ENCODE measurements at regions not wholly inside any gene's neighbourhood (a gene's known extent, or its start where the extent isn't known, plus 50 kb on each side); places are given as distances from the start of the nearest gene placed in this dataset.
"Not testable (repeated sequence)": the region's sequence is repeated elsewhere in the genome, so short reads cannot be mapped to it uniquely, and the experiment has no call there.

DNA sequence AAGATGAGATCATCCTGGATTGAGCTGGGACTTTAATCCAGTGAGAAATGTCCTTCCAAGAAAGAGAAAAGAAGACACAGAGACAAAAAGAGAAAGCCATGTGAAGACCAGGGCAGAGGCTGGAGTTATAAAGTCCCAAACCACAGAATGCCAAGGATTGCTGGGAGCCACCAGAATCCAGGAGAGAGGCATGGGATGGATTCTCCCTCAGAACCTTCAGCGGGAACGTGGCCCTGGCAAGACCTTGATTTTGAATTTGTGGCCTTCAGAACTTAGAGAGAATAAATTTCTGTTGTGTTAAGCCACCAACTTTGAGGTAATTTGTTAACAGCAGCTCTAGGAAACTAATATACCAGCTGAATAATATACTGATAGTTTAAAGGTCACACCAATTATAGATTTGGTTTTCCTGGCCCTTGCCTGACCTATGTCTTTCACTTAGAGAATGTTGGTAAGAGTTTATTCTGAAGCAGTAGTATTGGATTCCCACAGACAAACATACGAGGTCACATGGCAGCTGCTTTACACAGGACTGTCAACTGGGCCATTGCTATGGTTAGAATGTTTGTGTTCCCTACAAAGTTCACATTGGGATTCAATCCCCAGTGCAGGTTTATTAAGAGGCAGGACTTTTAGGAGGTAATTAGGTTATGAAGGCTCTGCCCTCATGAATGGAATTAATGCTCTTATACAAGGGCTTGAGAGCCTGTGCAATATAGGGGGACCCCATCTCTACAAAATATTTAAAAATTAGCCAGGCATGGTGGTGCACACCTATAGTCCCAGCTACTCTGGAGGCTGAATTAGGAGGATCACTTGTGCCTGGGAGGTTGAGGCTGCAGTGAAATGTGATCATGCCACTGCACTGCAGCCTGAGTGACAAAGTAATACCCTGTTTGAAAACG, 156.5 kb upstream of the EEA1 start:
- peaks cover 8% of the 10 kb centered on the region for H3K4me1 Mint-ChIP-seq
- DNase-seq (no peak), ATAC-seq (no peak)
- CTCF ChIA-PET: interaction anchor here (1.3 kb wide), 1 partner anchor 334 kb away, joined by 3 read pairs; no protein-coding TSS in a partner anchor
- no peak overlapping the region for H3K27ac Mint-ChIP-seq
- H3K4me3 Mint-ChIP-seq: no peak overlapping the region
- no peaks in the 10 kb centered on the region for H3K36me3 Mint-ChIP-seq
- H3K27me3 Mint-ChIP-seq: no peaks in the 10 kb centered on the region
- no peaks in the 10 kb centered on the region for H3K9me3 Mint-ChIP-seq (ENCODE audit: low read depth)

GRCh38 chr12:93086288-93086727, 157.2 kb upstream of the EEA1 start:
- no peaks in the 10 kb centered on the region for H3K9me3 Mint-ChIP-seq (ENCODE audit: low read depth)
- CTCF ChIA-PET: interaction anchor here (1.3 kb wide), 1 partner anchor 333 kb away, joined by 3 read pairs; no protein-coding TSS in a partner anchor
- ATAC-seq: no peak
- DNase-seq: no peak
- H3K4me1 Mint-ChIP-seq: peaks cover 9% of the 10 kb centered on the region
- peaks cover under 1% of the 10 kb centered on the region for H3K36me3 Mint-ChIP-seq
- H3K27ac Mint-ChIP-seq: no peak overlapping the region
- H3K4me3 Mint-ChIP-seq: no peak overlapping the region
- no peaks in the 10 kb centered on the region for H3K27me3 Mint-ChIP-seq

DNA sequence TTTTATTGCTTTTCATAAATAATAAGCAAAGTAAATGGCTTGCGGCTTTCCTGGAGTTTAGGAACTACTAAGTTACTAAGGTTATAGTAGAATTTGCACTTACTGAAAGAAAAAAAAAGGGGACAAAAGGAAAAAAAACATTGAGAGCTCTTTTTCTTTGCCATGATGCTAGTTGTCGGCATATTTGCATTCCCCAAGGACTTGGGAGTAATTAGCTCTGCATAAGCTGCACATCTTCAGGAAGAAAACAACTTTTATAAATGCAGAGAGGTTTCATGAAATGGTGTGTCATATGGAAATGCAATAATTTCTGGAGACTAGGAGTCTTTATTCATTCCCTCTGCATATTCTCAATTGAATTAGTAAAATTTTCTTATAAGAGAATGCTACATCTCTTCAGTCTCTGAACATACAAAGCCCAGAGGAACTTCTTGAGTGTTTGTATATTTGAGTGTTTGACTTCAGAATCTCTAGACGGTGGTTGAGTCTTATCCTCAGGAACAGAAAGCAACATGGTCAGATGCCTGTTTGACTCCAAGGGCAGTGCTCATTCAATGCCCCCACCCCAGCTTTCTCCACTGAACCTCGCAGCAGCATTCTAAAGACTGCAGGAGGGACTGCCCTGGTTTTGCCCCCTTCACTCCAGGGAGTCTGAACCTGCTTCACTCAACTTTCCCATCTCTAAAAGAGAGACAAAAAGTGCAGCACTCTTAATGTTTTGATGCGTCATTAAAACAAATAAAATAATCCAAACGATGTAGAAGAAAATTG, 158.9 kb upstream of the EEA1 start:
- Mint-ChIP-seq H3K27me3 (no peaks in the 10 kb centered on the region), H3K4me3 (no peak overlapping the region), H3K27ac (no peak overlapping the region), H3K4me1 (peaks cover 13% of the 10 kb centered on the region), H3K36me3 (peaks cover 2% of the 10 kb centered on the region), H3K9me3 (ENCODE audit: low read depth) (no peaks in the 10 kb centered on the region)
- CTCF ChIA-PET: no interaction called here
- DNase-seq: no peak
- ATAC-seq: no peak

- H3K36me3 Mint-ChIP-seq: peaks cover 2% of the 10 kb centered on the region
- DNase-seq (peak; percentile 61), ATAC-seq (peak; percentile 86)
- H3K27me3 Mint-ChIP-seq: no peaks in the 10 kb centered on the region
- H3K4me3 Mint-ChIP-seq: no peak overlapping the region
- CTCF ChIA-PET: interaction anchor here (0.5 to 1.0 kb wide), 2 partner anchors 27 to 32 kb away, joined by 3 to 4 read pairs; no protein-coding TSS in a partner anchor
- peaks cover 16% of the 10 kb centered on the region for H3K4me1 Mint-ChIP-seq
- no peaks in the 10 kb centered on the region for H3K9me3 Mint-ChIP-seq (ENCODE audit: low read depth)
- no peak overlapping the region for H3K27ac Mint-ChIP-seq
Observed at GRCh38 chr12:93089805-93090569, 160.9 kb upstream of the EEA1 start.

DNA sequence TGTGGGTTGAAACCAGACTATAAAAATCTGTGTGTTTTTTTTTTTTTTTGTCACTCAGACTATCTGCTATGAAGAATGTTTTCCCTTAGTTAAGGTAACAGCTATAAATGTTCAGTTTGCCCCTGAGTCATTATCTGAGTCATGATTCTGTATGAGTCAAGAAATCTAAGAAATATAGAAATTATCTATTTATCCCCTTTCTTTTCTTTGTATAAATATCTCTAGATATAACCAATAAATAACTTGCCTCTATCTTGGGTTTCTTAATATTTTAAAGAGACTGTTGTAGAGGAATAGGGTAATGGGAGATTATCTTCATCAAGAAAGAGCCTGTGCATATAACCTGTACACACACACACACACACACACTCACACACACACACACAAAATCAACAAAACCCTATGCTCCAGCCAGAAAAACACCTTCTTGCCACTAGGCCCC, 161.7 kb upstream of the EEA1 start:
- Mint-ChIP-seq H3K9me3 (ENCODE audit: low read depth) (no peaks in the 10 kb centered on the region), H3K27ac (no peak overlapping the region), H3K4me3 (no peak overlapping the region), H3K27me3 (no peaks in the 10 kb centered on the region), H3K4me1 (peaks cover 22% of the 10 kb centered on the region), H3K36me3 (peaks cover 2% of the 10 kb centered on the region)
- CTCF ChIA-PET: interaction anchor here (1.0 kb wide), 1 partner anchor 31 kb away, joined by 4 read pairs; no protein-coding TSS in a partner anchor
- ATAC-seq: no peak
- no peak for DNase-seq

- CTCF ChIA-PET: no interaction called here
- H3K4me3 Mint-ChIP-seq: no peak overlapping the region
- H3K9me3 Mint-ChIP-seq (ENCODE audit: low read depth): no peaks in the 10 kb centered on the region
- no peaks in the 10 kb centered on the region for H3K27me3 Mint-ChIP-seq
- peaks cover 2% of the 10 kb centered on the region for H3K36me3 Mint-ChIP-seq
- ATAC-seq: no peak
- H3K27ac Mint-ChIP-seq: no peak overlapping the region
- peaks cover 24% of the 10 kb centered on the region for H3K4me1 Mint-ChIP-seq
- no peak for DNase-seq
Observed at GRCh38 chr12:93091886-93092648, 163.0 kb upstream of the EEA1 start.

DNA sequence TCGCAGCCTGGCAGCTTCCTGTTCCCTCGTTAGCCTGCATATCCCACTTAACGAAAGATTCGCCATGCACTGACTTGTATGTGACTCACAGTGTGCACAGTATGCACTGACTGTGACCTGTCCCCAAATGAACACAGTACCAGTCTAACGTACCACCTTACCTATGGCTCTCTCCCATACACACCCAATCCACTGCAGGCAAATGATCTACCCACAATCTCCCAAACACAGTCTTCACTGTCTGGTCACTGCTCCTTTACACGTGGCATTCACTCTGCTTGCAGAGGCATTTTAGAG, 163.5 kb upstream of the EEA1 start:
- no peaks in the 10 kb centered on the region for H3K27me3 Mint-ChIP-seq
- H3K9me3 Mint-ChIP-seq (ENCODE audit: low read depth): no peaks in the 10 kb centered on the region
- CTCF ChIA-PET: no interaction called here
- peaks cover 2% of the 10 kb centered on the region for H3K36me3 Mint-ChIP-seq
- DNase-seq: no peak
- H3K4me3 Mint-ChIP-seq: no peak overlapping the region
- ATAC-seq: no peak
- H3K27ac Mint-ChIP-seq: no peak overlapping the region
- peaks cover 25% of the 10 kb centered on the region for H3K4me1 Mint-ChIP-seq

DNA sequence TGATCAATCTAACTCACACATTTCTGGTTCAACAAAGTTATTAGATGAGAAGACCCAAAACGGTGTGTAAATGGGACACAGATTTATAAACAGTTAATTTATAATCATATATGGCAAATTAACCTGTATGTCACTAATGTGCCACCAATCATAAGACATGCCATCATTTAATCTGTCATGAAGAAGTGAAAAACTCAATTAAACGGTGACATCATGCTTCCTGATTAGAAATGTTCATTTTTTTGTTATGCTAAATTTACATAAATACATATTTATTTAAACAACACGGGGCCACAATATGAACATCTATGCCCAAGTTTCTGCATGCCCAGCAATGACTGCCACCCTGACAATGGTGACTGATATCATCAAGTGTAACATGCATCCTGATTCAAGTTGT, 164.1 kb upstream of the EEA1 start:
- no peak for ATAC-seq
- Mint-ChIP-seq H3K27me3 (no peaks in the 10 kb centered on the region), H3K4me3 (no peak overlapping the region), H3K9me3 (ENCODE audit: low read depth) (no peaks in the 10 kb centered on the region), H3K36me3 (peaks cover 2% of the 10 kb centered on the region), H3K27ac (no peak overlapping the region), H3K4me1 (peaks cover 27% of the 10 kb centered on the region)
- no peak for DNase-seq
- CTCF ChIA-PET: no interaction called here

DNA sequence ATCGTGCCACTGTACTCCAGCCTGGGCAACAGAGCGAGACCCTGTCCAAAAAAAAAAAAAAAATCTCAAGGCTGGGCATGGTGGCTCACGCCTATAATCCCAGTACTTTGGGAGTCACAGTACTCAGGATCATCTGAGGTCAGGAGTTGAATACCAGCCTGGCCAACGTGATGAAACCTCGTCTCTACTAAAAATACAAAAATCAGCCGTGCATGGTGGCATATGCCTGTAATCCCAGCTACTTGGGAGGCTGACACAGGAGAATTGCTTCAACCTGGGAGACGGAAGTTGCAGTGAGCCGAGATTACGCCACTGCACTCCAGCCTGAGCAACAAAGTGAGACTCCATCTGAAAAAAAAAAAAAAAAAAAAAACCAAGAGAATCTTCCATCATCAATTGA, 165.1 kb upstream of the EEA1 start:
- H3K9me3 Mint-ChIP-seq (ENCODE audit: low read depth); H3K36me3 Mint-ChIP-seq; H3K27me3 Mint-ChIP-seq; ATAC-seq; CTCF ChIA-PET; H3K4me3 Mint-ChIP-seq; H3K27ac Mint-ChIP-seq; DNase-seq: not testable (repeated sequence)
- H3K4me1 Mint-ChIP-seq: peaks cover 29% of the 10 kb centered on the region

DNA sequence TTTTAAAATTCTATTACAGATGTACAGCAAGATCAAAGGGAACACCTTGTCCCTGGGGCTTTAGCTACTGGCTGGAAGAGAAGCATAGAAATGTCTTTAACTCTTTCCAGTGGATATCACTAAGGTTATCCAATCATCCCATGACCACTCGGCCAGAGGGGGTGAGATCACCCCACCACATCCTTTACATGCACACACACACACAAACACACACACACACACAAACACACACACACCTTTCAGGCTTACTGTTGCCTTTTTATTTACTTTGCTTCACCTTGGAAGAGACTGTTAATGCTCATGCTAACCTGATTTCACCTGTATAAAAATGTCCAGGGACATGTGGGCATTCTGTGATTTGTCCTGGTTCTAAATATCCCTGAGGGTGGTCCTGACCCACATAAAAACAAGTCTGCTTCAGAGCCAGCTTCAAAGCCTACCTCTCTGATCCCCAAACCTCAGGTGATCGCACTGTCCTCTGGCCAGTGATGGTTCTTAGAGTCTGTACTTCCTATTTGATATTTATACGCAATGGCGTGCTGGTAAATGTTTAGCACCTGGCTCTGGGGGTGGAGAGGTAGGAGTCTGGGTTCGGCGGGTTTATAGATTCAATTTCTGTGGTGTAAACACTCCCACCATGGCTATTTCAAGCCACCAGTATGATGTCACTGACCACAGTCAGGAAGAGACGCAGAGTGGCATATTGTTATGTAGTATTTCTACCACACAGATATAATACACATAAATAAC, 166.1 kb upstream of the EEA1 start:
- peaks cover 2% of the 10 kb centered on the region for H3K36me3 Mint-ChIP-seq
- DNase-seq (peak; percentile 70), ATAC-seq (peak; percentile 62)
- H3K27ac Mint-ChIP-seq: peak overlapping the region; percentile 56
- no peaks in the 10 kb centered on the region for H3K27me3 Mint-ChIP-seq
- CTCF ChIA-PET: interaction anchor here (0.7 to 0.9 kb wide), 2 partner anchors 286 to 672 kb away, joined by 3 to 4 read pairs; no protein-coding TSS in a partner anchor
- no peaks in the 10 kb centered on the region for H3K9me3 Mint-ChIP-seq (ENCODE audit: low read depth)
- H3K4me1 Mint-ChIP-seq: peaks cover 26% of the 10 kb centered on the region
- H3K4me3 Mint-ChIP-seq: no peak overlapping the region

- CTCF ChIA-PET: interaction anchor here (0.7 to 3.2 kb wide), 20 partner anchors 10 to 1005 kb away, joined by 3 to 21 read pairs (median 5); no protein-coding TSS in a partner anchor
- peaks cover 16% of the 10 kb centered on the region for H3K4me1 Mint-ChIP-seq
- no peak overlapping the region for H3K4me3 Mint-ChIP-seq
Observed at GRCh38 chr12:93097417-93097816, 168.3 kb upstream of the EEA1 start.

GRCh38 chr12:93098077-93098476, 169.0 kb upstream of the EEA1 start:
- H3K27ac Mint-ChIP-seq: peak overlapping the region; percentile 2
- H3K27me3 Mint-ChIP-seq: peaks cover 2% of the 10 kb centered on the region
- no peaks in the 10 kb centered on the region for H3K36me3 Mint-ChIP-seq
- peaks cover 16% of the 10 kb centered on the region for H3K4me1 Mint-ChIP-seq
- DNase-seq: peak; percentile 77
- no peaks in the 10 kb centered on the region for H3K9me3 Mint-ChIP-seq (ENCODE audit: low read depth)
- peak; percentile 67 for ATAC-seq
- CTCF ChIA-PET: interaction anchor here (0.7 to 3.2 kb wide), 26 partner anchors 9 to 1005 kb away, joined by 3 to 21 read pairs (median 4); no protein-coding TSS in a partner anchor
- no peak overlapping the region for H3K4me3 Mint-ChIP-seq

More at GRCh38 chr12:93097417-93097816, 168.3 kb upstream of the EEA1 start:
- DNase-seq (no peak), ATAC-seq (no peak)
- peaks cover 2% of the 10 kb centered on the region for H3K27me3 Mint-ChIP-seq
- no peak overlapping the region for H3K27ac Mint-ChIP-seq
- no peaks in the 10 kb centered on the region for H3K9me3 Mint-ChIP-seq (ENCODE audit: low read depth)
- H3K36me3 Mint-ChIP-seq: no peaks in the 10 kb centered on the region

Data from activated CD8-positive, alpha-beta memory T cell treated with anti-CD3 and anti-CD28 coated beads, Interleukin-2, amount 10 ng/mL, durations not matched to agents 7 days and 5 days (primary cell).